Ectodermal cell (in vitro differentiated cells): ENCODE measurements at regions not wholly inside any gene's neighbourhood (a gene's known extent, or its start where the extent isn't known, plus 50 kb on each side); places are given as distances from the start of the nearest gene placed in this dataset.

Experiments used
- H3K27ac ChIP-seq: 2 replicates; pipeline ENCODE4 v1.7.0; 2013; ENCODE audit warnings: mild to moderate bottlenecking, low read depth, low read length; ENCODE audit not compliant: insufficient read depth, poor library complexity, severe bottlenecking
- H3K27me3 ChIP-seq: 2 replicates; pipeline ENCODE4 v1.7.0; 2013; ENCODE audit warnings: mild to moderate bottlenecking, low read length; ENCODE audit not compliant: insufficient read depth, control insufficient read depth, poor library complexity, severe bottlenecking
- H3K36me3 ChIP-seq: one replicate; pipeline ENCODE4 v1.7.0; 2013; ENCODE audit warnings: low read length; ENCODE audit not compliant: control insufficient read depth, insufficient read depth
- H3K4me1 ChIP-seq: one replicate; pipeline ENCODE4 v1.7.0; 2013; ENCODE audit warnings: low read length; ENCODE audit not compliant: control insufficient read depth, insufficient read depth
- H3K4me3 ChIP-seq: 2 replicates; pipeline ENCODE4 v1.7.0; 2013; ENCODE audit warnings: low read depth, low read length, control low read depth; ENCODE audit not compliant: insufficient read depth
- H3K9me3 ChIP-seq: 2 replicates; pipeline ENCODE4 v1.7.0; 2013; ENCODE audit warnings: mild to moderate bottlenecking, low read length, moderate library complexity; ENCODE audit not compliant: control insufficient read depth
- WGBS, 2 experiments: methylation state at CpG; one replicate each; pipeline ENCODE4 v1.1.7; 2013; ENCODE audit warnings: missing lambda C conversion rate in 2 of 2; 5-methylcytosine and 5-hydroxymethylcytosine counted together

- H3K4me1 ChIP-seq: no peaks in the 10 kb centered on the region
- no peaks in the 10 kb centered on the region for H3K36me3 ChIP-seq
- H3K27ac ChIP-seq: no peak overlapping the region
- no peaks in the 10 kb centered on the region for H3K27me3 ChIP-seq
- no peaks in the 10 kb centered on the region for H3K9me3 ChIP-seq
- no peak overlapping the region for H3K4me3 ChIP-seq
- WGBS, 2 experiments: 92 to 95% methylated on average over 3 of the region's 3 CpGs
Measured at GRCh38 chr10:111410740-111411139, 333.9 kb downstream of the ADRA2A start.

- Histone ChIP-seq H3K27ac (no peak overlapping the region), H3K4me3 (no peak overlapping the region), H3K4me1 (no peaks in the 10 kb centered on the region), H3K9me3 (no peaks in the 10 kb centered on the region), H3K36me3 (no peaks in the 10 kb centered on the region), H3K27me3 (no peaks in the 10 kb centered on the region)
- WGBS, 2 experiments: 92 to 95% methylated on average over 1 of the region's 1 CpG
Measured at GRCh38 chr10:111425459-111425858, 348.6 kb downstream of the ADRA2A start.

- 98% methylated on average over 3 of the region's 3 CpGs for WGBS, 2 experiments
- Histone ChIP-seq H3K27me3 (no peaks in the 10 kb centered on the region), H3K9me3 (no peaks in the 10 kb centered on the region), H3K4me3 (no peak overlapping the region), H3K36me3 (no peaks in the 10 kb centered on the region), H3K27ac (no peak overlapping the region), H3K4me1 (no peaks in the 10 kb centered on the region)
Measured at GRCh38 chr10:111429288-111430028, 352.6 kb downstream of the ADRA2A start.

- H3K36me3 ChIP-seq: no peaks in the 10 kb centered on the region
- H3K27me3 ChIP-seq: no peaks in the 10 kb centered on the region
- H3K4me3 ChIP-seq: no peak overlapping the region
- H3K9me3 ChIP-seq: no peaks in the 10 kb centered on the region
- WGBS, 2 experiments: 97 to 100% methylated on average over 1 of the region's 1 CpG
- H3K27ac ChIP-seq: no peak overlapping the region
- H3K4me1 ChIP-seq: no peaks in the 10 kb centered on the region
Measured at GRCh38 chr10:111430070-111430469, 353.2 kb downstream of the ADRA2A start.

GRCh38 chr10:111432588-111432987, 355.8 kb downstream of the ADRA2A start:
- Histone ChIP-seq H3K9me3 (no peaks in the 10 kb centered on the region), H3K36me3 (no peaks in the 10 kb centered on the region), H3K4me1 (no peaks in the 10 kb centered on the region), H3K4me3 (no peak overlapping the region), H3K27me3 (no peaks in the 10 kb centered on the region), H3K27ac (no peak overlapping the region)

- Histone ChIP-seq H3K36me3 (no peaks in the 10 kb centered on the region), H3K4me3 (no peak overlapping the region), H3K27me3 (no peaks in the 10 kb centered on the region), H3K9me3 (no peaks in the 10 kb centered on the region), H3K27ac (no peak overlapping the region), H3K4me1 (no peaks in the 10 kb centered on the region)
- 96 to 100% methylated on average over 1 of the region's 1 CpG for WGBS, 2 experiments
Measured at GRCh38 chr10:111435871-111436270, 359.0 kb downstream of the ADRA2A start.

GRCh38 chr10:111439034-111439842, 362.4 kb downstream of the ADRA2A start:
- Histone ChIP-seq H3K27ac (no peak overlapping the region), H3K27me3 (no peaks in the 10 kb centered on the region), H3K9me3 (no peaks in the 10 kb centered on the region), H3K36me3 (no peaks in the 10 kb centered on the region), H3K4me1 (no peaks in the 10 kb centered on the region), H3K4me3 (no peak overlapping the region)
- WGBS, 2 experiments: 88 to 100% methylated on average over 3 of the region's 3 CpGs

GRCh38 chr10:111440501-111440900, 363.7 kb downstream of the ADRA2A start:
- WGBS, 2 experiments: 90 to 95% methylated on average over 5 of the region's 5 CpGs
- no peak overlapping the region for H3K4me3 ChIP-seq

GRCh38 chr10:111445667-111446066, 368.8 kb downstream of the ADRA2A start:
- WGBS, 2 experiments: 65 to 66% methylated on average over 4 to 5 of the region's 5 CpGs
- Histone ChIP-seq H3K27ac (no peak overlapping the region), H3K36me3 (no peaks in the 10 kb centered on the region), H3K9me3 (no peaks in the 10 kb centered on the region), H3K27me3 (no peaks in the 10 kb centered on the region), H3K4me3 (no peak overlapping the region), H3K4me1 (no peaks in the 10 kb centered on the region)

More at GRCh38 chr10:111440501-111440900, 363.7 kb downstream of the ADRA2A start:
- Histone ChIP-seq H3K9me3 (no peaks in the 10 kb centered on the region), H3K36me3 (no peaks in the 10 kb centered on the region), H3K4me1 (no peaks in the 10 kb centered on the region), H3K27ac (no peak overlapping the region), H3K27me3 (no peaks in the 10 kb centered on the region)

GRCh38 chr10:111446966-111447365, 370.1 kb downstream of the ADRA2A start:
- Histone ChIP-seq H3K27me3 (no peaks in the 10 kb centered on the region), H3K4me1 (no peaks in the 10 kb centered on the region), H3K36me3 (no peaks in the 10 kb centered on the region), H3K4me3 (no peak overlapping the region), H3K9me3 (no peaks in the 10 kb centered on the region), H3K27ac (no peak overlapping the region)
